Stimulated activated CD4-positive, alpha-beta T cell treated with anti-CD3 and anti-CD28 coated beads, Interleukin-12 subunit alpha, Interleukin-12 subunit beta, amount 100 ng/mL, for 48 hours (primary cell): ENCODE measurements at regions not wholly inside any gene's neighbourhood (a gene's known extent, or its start where the extent isn't known, plus 50 kb on each side); places are given as distances from the start of the nearest gene placed in this dataset.

Source experiments
- DNase-seq, 3 donors: peaks; one replicate each; pipeline ENCODE4 v3.0.0-alpha.2; 2020; ENCODE audit warnings: low read depth in 2 of 3, low spot score in 1 of 3

GRCh38 chr5:124438026-124438902, 308.2 kb downstream of the ZNF608 start:
- no peak for DNase-seq

- DNase-seq, result no peak
Measured at GRCh38 chr5:124436294-124436693, 310.1 kb downstream of the ZNF608 start.

GRCh38 chr5:124433170-124433569, 313.3 kb downstream of the ZNF608 start:
- no peak for DNase-seq

GRCh38 chr5:124421584-124421983, 324.9 kb downstream of the ZNF608 start:
- no peak for DNase-seq

- DNase-seq, result no peak
Measured at GRCh38 chr5:124420952-124421351, 325.5 kb downstream of the ZNF608 start.

GRCh38 chr5:124419531-124419930, 326.9 kb downstream of the ZNF608 start:
- DNase-seq, result no peak

- no peak for DNase-seq
Measured at GRCh38 chr5:124418390-124418789, 328.0 kb downstream of the ZNF608 start.

- DNase-seq, result no peak
Measured at GRCh38 chr5:124417196-124417595, 329.2 kb downstream of the ZNF608 start.

GRCh38 chr5:124416627-124417026, 329.8 kb downstream of the ZNF608 start:
- DNase-seq, result no peak

- DNase-seq, result no peak
Measured at GRCh38 chr5:124414973-124415372, 331.5 kb downstream of the ZNF608 start.

- no peak for DNase-seq
Measured at GRCh38 chr5:124410539-124411488, 335.6 kb downstream of the ZNF608 start.

GRCh38 chr5:124408738-124409453, 337.5 kb downstream of the ZNF608 start:
- DNase-seq, result no peak

GRCh38 chr5:124404796-124405195, 341.6 kb downstream of the ZNF608 start:
- DNase-seq, result no peak

- no peak for DNase-seq
Measured at GRCh38 chr5:124403281-124403680, 343.2 kb downstream of the ZNF608 start.

- DNase-seq, result no peak
Measured at GRCh38 chr5:124402144-124402581, 344.3 kb downstream of the ZNF608 start.

GRCh38 chr5:124401476-124402143, 344.8 kb downstream of the ZNF608 start:
- DNase-seq, result no peak

- DNase-seq, result no peak
Measured at GRCh38 chr5:124399426-124399961, 346.9 kb downstream of the ZNF608 start.

- no peak for DNase-seq
Measured at GRCh38 chr5:124398460-124398859, 348.0 kb downstream of the ZNF608 start.

- DNase-seq, result no peak
Measured at GRCh38 chr5:124397317-124397716, 349.1 kb downstream of the ZNF608 start.

- DNase-seq, result no peak
Measured at GRCh38 chr5:124395926-124396325, 350.5 kb downstream of the ZNF608 start.
